ENCODE measurements at regions not wholly inside any gene's neighbourhood (a gene's known extent, or its start where the extent isn't known, plus 50 kb on each side); places are given as distances from the start of the nearest gene placed in this dataset.

GRCh38 chr2:217099561-217099960 lies 239.7 kb upstream of the TNP1 start:
- TF ChIP-seq, protein P1, sequence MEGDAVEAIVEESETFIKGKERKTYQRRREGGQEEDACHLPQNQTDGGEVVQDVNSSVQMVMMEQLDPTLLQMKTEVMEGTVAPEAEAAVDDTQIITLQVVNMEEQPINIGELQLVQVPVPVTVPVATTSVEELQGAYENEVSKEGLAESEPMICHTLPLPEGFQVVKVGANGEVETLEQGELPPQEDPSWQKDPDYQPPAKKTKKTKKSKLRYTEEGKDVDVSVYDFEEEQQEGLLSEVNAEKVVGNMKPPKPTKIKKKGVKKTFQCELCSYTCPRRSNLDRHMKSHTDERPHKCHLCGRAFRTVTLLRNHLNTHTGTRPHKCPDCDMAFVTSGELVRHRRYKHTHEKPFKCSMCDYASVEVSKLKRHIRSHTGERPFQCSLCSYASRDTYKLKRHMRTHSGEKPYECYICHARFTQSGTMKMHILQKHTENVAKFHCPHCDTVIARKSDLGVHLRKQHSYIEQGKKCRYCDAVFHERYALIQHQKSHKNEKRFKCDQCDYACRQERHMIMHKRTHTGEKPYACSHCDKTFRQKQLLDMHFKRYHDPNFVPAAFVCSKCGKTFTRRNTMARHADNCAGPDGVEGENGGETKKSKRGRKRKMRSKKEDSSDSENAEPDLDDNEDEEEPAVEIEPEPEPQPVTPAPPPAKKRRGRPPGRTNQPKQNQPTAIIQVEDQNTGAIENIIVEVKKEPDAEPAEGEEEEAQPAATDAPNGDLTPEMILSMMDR (IDR thresholded peaks at IDR 0.05): no peak

DNA sequence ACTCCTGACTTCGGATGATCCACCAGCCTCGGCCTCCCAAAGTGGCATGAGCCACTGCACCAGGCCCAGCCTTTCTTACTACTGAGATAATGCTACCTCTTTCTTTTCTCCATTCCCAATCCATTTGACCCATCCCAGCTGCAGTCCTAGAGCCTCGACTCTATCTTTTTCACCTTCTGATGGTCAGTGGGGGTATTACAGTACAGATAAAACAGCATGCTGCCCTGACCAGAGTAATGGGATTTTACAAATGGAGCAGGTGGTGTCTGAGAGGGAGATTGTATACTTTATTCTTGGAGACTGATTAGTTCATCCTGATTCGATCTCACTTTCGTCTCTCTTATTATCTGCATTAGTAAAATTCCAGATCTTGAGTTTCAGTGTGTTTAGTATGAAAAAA lies 238.6 kb upstream of the TNP1 start:
- TF ChIP-seq, protein P1 (IDR thresholded peaks at IDR 0.05): no peak

GRCh38 chr2:217097346-217097745 lies 237.5 kb upstream of the TNP1 start:
- TF ChIP-seq, protein P1 (IDR thresholded peaks at IDR 0.05): no peak

DNA sequence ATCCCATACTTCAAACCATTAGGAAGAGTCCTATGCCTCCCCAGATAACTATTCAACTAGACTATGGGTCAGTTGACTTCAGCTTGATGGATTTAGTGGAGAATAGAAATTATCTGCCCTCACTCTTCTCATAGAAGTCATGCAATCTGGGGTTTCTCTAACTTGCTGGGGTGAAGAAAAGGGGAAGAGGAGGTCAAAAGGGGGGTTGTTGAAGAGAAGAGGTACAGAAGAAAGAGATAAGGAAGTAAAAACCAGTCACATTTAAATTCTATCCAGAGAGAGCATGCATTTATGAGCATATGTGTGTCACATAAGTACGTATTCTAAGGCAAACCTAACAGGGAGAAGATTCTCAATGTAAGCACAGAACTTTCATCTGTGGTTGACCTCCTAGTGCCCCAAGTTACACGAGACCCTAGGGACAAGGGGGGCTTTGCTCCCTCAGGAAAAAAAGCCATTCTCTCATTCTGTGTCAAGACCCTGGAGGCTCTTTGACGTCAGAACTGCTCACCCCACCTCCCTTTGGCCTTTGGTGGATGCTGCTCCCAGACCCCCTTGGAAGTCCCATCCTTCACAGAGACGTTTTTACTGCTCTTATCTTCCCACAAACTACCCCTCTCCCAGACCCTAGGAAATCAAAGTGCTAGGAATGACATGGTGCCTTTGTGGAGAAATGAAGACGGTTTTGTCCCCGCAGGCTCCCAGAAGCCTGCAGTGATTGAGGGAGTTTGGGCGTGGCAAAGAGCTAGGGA lies 236.8 kb upstream of the TNP1 start:
- TF ChIP-seq, protein P1 (IDR thresholded peaks at IDR 0.05): no peak

DNA sequence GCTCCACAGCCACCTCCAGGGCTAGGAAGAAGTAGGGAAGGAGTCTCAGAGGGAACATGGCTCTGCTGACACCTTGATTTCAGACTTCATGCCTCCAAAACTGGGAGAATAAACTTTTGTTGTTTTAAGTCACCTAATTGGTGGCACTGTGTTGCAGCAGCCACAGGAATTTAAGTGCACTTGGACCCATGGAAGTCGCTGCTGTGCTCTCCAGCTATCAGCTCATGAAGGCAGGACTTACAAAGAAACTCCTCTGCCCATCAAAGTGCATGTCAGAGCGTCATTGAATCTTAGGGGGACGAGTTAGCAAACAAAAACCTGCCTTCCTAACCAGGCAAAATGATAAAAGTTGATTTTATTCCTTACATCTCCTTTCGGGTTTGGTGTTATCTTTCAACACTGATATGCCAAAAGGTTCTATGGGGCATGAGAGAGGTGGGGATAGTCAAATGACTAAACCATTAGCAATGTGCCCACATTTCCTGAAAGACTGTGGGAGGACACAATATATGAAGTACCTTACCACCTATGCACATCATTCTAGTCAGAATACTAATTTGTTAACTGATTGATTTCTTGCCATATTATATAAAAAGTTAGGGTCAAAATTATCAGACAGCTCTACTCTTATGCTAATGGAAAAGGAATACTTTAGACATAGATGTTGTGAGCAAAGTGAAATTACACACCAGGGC lies 235.8 kb upstream of the TNP1 start:
- TF ChIP-seq, protein P1 (IDR thresholded peaks at IDR 0.05): no peak

DNA sequence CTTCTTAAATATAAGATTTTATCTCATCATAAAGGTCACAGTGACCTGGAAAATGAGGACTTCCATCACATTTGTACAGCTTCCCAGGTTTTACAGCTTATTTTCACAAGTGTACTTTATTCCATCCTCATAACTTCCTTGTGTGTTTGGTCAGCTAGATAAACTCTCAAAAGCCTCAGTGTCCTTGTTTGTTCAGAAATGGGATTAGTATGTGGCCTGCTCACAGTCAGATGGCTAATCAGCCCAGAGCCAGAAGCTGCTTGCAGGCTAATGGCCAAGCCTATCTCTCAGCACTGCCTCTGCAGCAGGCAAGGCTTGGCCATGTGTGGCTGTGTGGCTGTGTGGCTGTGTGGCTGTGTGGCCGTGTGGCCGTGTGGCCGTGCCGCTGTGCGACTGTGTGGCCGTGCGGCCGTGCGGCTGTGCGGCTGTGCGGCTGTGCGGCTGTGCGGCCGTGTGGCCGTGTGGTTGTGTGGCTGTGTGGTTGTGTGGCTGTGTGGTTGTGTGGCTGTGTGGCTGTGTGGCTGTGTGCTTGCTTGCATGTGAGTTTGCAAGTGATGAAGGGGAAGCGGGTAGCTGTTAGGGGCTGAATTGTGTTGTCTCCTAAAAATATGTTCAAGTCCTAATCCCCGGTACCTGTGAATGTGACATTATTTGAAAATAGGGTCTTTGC lies 233.0 kb upstream of the TNP1 start:
- TF ChIP-seq, protein P1 (IDR thresholded peaks at IDR 0.05): no peak

- TF ChIP-seq, protein P1 (IDR thresholded peaks at IDR 0.05): no peak
Measured at GRCh38 chr2:217091531-217091930, 231.7 kb upstream of the TNP1 start.
